GM19467 (cell line): ENCODE measurements at regions not wholly inside any gene's neighbourhood (a gene's known extent, or its start where the extent isn't known, plus 50 kb on each side); places are given as distances from the start of the nearest gene placed in this dataset.

Source experiments
- ATAC-seq: cut with Tn5 transposase; IDR thresholded peaks from one replicate; pipeline ENCODE4 v1.9.1; 2021; ENCODE audit warnings: mild to moderate bottlenecking, moderate library complexity; ENCODE audit not compliant: unreplicated experiment

GRCh38 chr3:194984622-194985021 lies 286.3 kb downstream of the XXYLT1 start:
- ATAC-seq, result no peak

GRCh38 chr3:194985031-194985578 lies 285.9 kb downstream of the XXYLT1 start:
- ATAC-seq, result no peak

DNA sequence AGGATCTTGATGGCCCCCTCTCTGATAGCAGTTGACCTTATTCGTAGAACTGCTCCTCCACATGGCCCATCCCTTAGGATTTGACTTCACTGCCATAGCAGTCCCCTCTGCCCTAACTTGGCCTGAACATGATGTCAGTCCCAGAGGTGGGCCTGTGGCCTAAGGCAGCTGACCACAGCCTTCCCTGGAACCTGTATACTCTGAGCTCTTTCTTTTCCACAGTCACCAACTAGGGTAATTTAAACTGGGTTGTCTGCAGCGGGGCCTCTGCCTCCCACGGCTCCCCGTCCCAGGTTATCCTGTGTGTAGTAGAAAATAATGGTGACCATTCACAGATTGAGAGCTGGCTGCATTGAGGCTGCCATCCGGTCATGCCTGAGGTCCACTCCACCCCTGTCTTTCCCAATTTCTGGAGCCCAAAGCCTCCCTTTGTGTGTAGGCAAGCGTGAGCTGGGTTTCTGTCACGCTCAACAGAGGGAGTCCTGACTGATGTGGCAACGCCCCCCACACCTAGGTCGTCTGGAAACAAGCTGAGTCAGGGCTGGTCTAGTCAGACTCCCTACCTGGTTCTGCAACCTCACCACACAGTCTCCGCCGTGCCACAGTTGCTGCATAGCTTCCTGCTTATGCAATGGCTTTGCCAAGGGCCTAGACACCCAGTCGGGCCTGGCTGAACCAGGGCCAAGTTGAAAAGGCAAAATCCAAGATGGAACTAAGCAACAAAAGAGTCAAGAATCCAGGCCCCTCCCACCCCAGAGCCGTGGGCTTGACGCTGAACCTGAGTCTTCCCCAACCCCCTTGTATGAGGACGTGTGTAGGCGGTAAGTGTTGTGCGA lies 284.5 kb downstream of the XXYLT1 start:
- no peak for ATAC-seq

GRCh38 chr3:194987571-194988494 lies 283.1 kb downstream of the XXYLT1 start:
- no peak for ATAC-seq

DNA sequence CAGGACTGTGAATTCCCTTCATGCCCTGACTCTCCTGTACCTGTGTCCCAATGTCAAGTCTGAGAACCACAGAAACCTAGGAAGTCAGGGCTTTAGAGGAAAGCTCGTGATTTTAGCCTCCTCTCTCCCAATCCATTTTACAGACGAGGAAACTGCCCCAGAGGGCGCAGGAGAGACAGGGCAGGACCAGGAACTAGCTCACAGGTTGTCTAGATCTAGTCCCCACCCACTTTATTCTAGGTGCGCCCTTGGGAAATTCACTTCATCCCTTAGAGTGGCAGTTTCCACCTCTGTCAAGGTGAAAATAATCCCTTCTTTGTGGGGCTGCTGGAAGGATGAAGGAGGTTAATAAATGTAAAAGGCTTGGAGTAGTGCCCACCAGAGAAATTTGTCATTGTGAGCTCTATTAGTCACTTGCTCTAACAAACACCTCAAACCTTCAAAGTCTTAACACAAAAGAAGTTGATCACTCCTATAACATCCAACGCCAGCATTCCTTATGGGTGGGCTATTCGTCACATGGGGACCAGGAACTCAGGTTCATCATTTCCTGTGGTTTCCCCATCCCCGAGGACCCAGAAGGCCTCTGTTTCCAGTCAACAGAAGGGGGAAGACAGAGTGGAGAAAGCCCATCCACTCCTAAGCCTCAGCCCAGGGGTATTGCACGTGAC lies 282.3 kb downstream of the XXYLT1 start:
- ATAC-seq, result no peak

DNA sequence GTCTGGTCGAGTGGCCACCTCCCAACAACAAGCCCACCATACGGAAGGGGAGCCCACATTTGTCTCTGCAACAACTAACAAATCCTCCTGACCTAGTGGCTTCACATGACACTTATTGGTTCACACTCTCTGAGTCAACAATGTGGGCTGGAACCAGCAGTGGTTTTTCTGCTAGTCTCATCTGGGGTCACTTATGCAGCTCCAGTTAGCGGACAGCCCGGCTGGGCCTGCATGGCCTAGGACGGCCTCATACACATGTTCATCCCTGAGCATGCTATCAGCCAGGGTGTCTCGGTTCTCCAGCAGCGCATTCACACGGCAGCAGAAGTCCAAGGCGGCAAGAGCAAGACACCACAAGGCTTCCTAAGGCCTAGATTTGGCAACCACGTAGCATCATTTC lies 281.7 kb downstream of the XXYLT1 start:
- no peak for ATAC-seq

GRCh38 chr3:194990454-194991337 lies 280.3 kb downstream of the XXYLT1 start:
- ATAC-seq, result no peak

DNA sequence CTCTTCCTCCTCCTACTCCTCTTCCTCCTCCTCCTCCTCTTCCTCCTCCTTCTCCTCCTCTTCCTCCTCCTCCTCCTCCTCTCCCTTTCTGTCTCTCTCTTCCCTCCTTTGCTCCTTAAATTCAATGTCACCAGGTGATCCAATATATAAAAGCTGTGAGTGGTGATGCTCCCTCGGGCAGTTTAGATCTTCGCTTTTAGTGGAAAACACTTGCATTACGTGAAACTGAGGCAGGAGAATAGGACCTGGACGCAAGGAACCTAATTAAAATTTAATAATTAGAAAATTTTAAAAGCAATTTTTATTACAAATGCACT lies 279.7 kb downstream of the XXYLT1 start:
- ATAC-seq, result no peak

DNA sequence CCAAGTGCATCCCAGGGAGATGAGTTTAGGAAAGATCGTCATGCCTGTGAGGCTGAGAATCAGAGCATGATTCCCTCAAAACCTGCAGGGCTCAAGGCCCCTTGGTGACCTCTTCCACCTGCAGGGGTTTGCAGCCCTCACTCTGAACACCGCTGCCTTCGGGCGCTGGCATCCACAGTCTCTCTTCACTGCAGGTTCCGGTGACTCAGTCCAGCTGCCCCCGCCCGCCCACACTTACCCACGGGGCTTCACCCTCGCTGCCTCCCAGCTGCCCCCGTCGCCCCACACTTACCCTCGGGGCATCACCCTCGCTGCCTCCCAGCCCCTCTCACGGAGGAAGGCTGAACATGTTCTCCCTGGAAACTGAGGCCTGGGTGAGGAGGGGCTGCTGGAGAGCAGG lies 277.1 kb downstream of the XXYLT1 start:
- ATAC-seq, result no peak

GRCh38 chr3:194994551-194994981 lies 276.4 kb downstream of the XXYLT1 start:
- no peak for ATAC-seq

- no peak for ATAC-seq
Measured at GRCh38 chr3:194995334-194995733, 275.6 kb downstream of the XXYLT1 start.

DNA sequence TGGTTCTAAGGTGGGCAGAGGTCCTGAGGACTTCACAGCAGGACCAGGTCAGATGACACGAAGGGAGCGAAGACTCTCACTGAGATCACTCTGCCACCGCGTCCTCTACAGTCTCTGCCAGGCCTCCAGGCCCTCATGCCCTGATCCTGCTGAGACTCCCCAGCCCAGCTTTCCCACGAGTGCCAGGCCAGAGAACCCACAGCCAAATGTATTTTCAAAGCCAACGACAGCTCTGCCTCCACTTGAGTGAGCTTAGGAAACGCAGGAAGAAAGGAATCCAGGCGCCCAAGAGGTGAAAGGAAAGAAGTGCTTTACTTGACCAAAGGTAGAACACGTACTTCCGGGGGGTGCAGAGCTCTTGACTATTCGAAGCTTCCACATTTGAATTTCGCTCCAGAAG lies 275.0 kb downstream of the XXYLT1 start:
- ATAC-seq, result no peak

DNA sequence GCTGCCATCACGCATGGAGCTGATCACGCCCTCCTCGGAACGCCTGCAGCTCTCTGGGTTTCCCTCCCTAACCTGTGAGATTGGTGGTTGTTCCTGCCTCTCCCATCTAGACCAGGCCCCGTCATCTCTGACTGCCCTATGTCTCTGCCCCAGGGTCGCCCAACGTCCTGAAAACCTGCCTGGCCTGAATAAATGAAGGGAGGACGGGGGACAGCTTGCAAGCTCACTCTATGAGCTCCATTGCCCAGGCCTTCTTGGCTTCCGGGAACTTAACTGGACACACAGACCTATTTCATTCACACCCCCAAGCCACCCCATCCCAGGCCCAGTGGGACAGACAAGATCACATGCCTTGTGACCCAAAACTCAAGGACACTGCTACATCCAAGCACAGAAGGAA lies 274.2 kb downstream of the XXYLT1 start:
- ATAC-seq, result no peak

DNA sequence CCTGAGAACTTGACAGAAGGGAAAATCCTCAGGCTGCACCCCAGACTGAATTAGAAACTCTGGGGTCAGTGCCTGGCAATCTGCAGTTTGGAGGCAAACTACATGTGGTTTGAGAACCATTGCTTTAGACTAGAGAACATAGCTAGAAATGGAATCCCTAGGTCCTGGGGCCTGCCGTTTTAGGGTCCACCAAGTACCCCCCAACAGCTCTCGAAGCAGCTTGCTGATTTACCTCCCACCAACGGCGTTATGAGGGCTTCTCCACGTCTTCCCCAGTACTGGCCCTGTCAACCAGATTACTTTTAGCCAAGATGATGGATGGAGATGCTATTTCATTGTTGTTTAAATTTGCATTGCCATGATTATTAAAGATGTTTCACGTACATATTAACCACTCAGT lies 272.5 kb downstream of the XXYLT1 start:
- no peak for ATAC-seq

DNA sequence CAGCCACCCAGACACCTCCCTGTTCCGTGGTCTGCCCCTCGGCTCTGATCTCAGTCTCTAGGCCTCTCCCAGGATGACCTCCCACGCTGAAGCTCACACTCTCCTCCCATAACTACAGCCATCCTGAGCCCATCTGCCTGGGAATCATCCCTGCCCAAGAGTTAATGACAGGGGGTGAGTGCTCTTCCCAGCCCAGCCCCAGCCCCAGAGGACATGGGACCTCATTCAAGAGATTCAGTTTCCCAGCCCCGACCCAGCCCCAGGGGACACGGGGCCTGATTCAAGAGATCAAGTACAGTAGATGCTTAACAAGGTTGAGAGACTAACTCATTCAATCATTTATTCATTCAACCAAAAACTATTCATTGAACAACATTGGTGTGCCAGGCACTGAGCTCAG lies 272.0 kb downstream of the XXYLT1 start:
- ATAC-seq, result no peak

GRCh38 chr3:194999491-194999890 lies 271.5 kb downstream of the XXYLT1 start:
- no peak for ATAC-seq

- no peak for ATAC-seq
Measured at GRCh38 chr3:195001261-195001660, 269.7 kb downstream of the XXYLT1 start.

GRCh38 chr3:195001961-195002861 lies 268.7 kb downstream of the XXYLT1 start:
- ATAC-seq, result no peak
